ENCODE measurements at regions not wholly inside any gene's neighbourhood (a gene's known extent, or its start where the extent isn't known, plus 50 kb on each side); places are given as distances from the start of the nearest gene placed in this dataset.

DNA sequence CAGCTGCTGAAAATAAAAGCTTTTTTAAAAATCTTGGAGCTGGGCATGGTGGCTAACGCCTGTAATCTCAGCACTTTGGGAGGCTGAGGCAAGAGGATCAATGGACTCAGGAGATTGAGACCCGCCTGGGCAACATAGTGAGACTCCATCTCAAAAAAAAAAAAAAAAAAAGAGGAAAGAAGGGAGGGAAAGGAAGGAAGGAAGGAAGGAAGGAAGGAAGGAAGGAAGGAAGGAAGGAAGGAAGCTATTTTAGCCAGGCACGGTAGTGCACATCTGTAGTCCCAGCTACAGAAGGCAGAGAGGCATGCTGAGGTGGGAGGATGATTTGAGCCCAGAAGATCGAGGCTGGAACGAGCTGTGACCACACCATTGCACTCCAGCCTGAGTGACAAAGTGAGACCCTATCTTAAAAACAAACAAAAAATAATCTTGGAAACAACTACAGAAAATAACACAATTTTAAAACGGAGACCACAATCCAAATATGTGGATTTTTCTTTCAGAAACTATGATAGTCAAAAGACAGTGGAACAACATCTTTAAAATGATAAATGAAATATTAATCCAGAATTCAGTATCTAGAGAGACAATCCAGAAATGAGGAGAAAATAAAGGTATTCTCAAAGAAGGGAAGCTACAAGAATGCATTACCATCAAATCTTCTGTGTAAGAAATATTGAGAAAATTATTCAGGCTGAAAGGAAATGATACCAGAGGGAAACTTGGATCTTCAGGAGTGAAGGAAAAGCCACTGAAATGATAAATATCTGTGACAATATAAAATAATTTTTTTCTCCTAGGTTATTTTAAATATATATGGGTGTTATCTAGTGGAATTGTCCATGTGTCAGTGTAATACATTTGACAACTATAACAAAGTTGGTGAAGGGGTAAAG lies 182.0 kb downstream of the GPX5 start:
- no peak for DNase-seq (ENCODE audit: low read depth in 2 of 2)

DNA sequence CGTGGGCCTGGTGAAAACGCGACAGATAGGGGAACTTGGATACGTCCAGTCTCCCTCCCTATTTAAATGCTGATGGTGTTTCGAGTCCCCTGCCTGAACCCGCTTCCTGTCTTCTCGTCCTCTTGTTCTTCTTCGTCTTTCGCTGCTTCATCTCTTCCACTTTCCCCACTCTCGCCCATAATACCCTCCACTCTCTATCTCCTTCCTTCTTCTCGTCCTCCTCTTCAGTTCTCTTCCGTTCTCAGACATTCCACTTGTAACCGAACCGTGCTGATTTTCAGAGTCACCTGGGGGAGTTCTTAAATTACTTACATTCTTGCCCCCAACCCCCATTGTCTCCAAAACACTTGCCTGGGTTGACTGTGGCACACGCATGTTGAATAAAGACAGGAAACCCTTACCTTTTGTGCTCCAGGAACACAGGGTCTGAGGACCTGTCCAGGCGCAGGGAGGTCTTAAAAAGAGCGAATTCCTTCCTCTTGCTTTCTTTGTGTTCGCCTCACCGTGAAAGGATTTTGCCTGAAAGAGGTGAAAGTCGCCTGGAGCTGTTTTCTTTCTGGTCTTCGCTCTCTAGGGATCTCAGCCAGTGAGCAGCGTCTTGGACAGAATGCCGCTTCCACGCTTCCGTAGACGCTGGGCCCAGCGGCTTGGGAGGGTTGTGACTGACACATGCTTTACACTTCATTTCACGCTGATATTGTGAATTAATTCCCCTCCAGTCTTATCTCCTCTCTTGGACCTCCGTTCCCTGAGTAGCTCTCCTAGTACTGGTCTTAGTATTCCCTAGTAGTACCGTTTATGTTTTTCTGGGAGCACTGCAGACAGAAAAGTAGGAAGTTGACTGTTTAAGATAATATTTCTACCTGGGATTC lies 184.0 kb downstream of the GPX5 start:
- no peak for DNase-seq (ENCODE audit: low read depth in 2 of 2)

- DNase-seq (ENCODE audit: low read depth in 2 of 2): peak in 1 of 2 experiments; percentile 22
Observed at GRCh38 chr6:28710466-28711191, 184.9 kb downstream of the GPX5 start.

DNA sequence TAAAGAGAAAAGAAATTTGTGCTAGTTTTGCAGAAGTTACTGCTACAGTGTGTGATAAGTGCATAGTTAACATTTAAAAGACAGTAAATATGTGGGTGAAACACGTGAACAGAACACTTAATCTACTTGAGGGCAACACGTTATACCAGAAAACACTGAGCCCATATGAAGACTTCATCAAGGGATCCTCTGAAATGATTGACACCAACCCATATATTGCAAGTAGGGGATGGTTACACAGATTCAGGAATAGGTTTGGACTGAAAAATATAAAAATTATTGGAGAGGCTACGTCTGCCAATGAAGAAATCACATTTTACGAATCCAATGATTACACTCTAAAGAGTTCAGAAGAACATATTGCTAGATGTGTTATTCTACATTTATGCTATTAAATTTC lies 185.6 kb downstream of the GPX5 start:
- DNase-seq (ENCODE audit: low read depth in 2 of 2): no peak

DNA sequence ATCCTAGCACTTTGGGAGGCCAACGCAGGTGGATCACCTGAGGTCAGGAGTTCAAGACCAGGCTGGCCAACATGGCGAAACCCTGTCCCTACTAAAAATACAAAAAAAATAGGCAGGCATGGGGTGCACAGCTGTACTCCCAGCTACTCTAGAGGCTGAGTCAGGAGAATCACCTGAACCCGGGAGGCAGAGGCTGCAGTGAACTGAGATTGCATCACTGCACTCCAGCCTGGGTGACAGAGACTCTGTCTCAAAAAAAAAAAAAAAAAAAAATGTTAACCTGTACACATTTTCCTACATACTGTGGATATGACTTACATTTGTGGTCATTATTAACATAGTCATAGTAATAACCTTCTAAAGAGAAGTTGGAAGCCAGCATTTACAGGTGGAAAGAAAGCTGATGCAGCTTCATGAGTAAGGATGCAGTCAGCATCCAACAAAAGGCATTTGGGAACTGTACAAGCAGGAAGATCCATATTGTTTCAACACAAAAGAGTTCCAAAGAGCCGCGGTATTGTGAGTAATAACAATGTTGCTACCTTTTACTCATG lies 186.2 kb downstream of the GPX5 start:
- no peak for DNase-seq (ENCODE audit: low read depth in 2 of 2)

GRCh38 chr6:28712982-28713381 lies 187.3 kb downstream of the GPX5 start:
- no peak for DNase-seq (ENCODE audit: low read depth in 2 of 2)

GRCh38 chr6:28719275-28719940 lies 193.7 kb downstream of the GPX5 start:
- DNase-seq (ENCODE audit: low read depth in 2 of 2): no peak

- no peak for DNase-seq (ENCODE audit: low read depth in 2 of 2)
Observed at GRCh38 chr6:28720357-28721231, 194.9 kb downstream of the GPX5 start.

DNA sequence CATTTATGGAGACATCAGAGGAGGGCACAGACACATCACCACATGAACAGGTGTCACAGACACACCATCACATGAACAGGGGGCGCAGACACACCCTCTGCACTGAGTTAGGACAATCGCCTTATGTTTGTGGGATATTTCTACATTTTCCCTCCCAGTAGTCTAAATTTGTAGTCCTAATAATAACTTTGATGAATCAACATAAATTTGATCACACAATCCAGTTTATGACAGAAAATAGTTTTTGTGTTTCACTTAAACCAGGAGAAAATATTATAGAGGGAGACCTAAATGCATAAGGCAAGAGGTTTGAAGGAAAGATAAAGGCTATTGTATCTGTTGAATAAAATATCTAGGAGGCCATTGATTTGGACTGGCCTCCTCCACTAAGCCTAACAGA lies 195.7 kb downstream of the GPX5 start:
- no peak for DNase-seq (ENCODE audit: low read depth in 2 of 2)

DNA sequence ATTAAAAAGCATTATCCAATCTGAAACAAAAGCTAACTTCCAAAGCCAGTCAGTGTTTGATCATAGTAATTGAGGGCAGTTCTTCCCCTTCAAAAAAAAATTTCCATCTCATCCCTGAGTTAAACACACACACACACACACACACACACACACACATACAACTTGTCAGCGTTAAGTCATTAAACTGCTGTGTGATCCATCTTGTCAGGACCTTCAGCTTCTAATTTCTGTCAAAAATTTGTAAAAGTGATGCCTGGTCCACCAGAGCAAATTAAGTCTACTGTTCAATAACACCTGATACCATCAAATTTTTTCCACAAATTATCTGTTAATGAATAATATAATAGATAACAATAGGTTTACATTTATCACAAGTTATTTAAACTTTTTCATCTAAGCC lies 198.7 kb downstream of the GPX5 start:
- no peak for DNase-seq (ENCODE audit: low read depth in 2 of 2)

GRCh38 chr6:28725274-28725809 lies 198.4 kb downstream of the TRIM27 start:
- no peak for DNase-seq (ENCODE audit: low read depth in 2 of 2)

DNA sequence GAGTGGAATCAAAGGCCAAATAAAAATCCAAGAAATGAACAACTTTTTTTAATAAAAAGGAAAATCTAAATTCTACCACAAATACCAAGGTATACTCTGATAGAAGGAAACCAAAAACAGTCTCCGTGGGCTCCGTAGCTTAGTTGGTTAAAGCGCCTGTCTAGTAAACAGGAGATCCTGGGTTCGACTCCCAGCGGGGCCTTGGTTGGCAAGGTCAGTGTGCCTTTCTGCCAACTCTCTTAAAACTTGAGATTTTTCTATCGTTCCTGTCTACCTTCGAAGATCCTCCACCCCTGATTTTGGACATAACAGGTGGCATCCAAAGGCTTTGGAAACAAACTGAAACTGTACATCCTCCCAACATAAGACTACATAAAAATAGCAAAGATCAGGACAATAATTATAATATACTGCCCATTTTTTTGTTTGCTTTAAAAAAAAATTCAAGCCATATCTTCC lies 197.9 kb downstream of the TRIM27 start:
- DNase-seq (ENCODE audit: low read depth in 2 of 2): no peak

DNA sequence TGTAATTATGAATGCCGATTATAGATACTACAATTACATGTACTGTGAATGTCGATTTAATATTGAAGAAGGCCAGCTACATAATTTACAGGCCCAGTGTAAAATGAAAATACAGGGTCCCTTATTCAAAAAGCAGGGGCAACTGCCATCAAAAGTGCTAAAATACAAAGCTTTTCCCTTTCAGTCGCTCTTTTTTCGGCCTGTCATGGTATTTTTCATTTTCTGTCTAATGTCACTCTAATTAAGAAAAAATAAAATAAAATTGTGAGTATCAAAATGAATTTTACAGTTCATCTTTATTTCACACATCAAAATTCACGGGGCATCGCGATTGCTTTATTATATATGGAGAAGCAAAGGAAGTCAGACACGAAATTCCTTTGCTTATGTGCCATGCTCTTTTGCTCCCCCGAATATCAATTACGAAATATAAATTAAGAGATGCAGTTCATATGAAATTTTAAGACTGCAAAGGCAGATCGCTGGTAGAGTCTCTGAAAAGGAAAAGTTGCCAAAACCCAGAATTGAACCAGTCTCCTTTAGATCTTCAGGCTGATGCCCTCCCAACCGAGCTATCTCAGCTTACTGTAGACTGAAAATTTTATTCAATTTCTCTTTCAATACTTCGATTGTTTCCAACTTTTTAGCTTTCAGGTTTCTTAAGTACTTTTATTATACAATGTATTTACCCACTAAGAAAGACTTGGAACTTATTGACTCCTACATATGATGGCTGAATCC lies 197.0 kb downstream of the TRIM27 start:
- DNase-seq (ENCODE audit: low read depth in 2 of 2): no peak

DNA sequence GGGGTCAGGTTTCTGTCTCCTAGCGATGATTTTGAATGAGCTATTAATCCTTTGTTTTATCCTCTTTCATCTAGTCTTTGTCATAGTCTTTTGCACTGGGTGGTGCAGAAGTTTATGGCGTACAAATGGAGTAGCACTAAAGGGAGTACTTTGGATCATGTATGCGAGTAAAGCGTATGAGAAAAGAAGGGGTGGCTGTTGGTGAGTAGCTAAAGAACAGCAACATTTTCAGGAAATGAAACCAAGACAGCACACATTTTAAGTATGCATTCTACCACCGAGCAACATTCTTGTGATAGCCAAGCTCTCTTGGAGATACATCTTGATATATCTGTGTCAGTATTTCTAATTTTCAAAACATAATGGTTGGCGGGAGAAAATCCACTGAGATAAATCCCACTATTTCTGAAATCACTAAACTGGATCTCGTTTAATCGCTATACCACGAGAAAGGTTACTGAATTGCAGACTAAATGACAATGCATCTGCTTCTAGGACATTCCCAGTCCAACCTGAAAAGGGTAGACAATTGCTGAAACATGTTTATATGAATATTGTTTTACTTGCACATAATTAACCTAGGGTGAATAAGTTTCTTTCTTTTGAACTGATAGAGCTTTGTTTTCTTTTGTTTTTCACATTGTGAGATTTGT lies 196.1 kb downstream of the TRIM27 start:
- DNase-seq (ENCODE audit: low read depth in 2 of 2): no peak

DNA sequence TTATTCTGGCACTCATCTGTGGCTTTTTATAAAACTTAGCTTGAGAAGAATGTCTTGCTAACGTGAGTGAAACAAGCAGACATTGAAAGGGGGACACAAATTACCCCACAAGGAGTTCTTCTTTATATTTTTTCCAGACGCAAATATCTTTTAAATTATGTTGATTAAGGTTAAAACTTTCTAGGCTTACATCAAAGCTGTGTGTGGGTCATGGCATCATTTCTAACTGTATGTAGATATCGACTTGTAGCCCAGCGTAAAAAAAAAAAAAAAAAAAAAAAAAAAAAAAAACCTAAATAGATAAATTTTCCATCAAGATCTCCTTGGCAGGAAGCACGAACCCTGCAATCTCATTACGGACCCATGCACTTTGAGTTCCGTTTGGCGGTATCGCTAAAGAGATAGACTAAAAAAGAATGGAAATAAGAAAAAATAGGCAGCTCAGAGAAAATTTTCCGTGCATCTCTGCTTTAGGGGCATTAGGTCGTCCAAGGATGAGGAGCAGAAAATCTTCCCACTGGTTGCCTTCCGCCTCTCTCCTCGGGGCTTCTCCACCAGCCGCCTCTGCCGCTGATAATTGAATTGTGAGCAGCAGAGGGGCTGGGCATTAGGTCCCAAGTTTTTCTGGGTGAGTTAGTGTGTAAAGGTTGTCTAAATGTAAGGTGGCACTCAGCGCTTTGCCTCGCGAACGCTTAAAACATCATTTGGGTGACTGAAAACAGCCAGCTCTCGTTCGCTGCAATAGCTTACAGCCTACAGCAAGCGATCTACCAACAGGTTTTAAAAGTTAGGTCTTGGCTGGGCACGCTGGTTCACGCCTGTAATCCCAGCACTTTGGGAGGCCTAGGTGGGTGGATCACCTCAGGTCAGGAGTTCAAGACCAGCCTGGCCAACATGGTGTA lies 194.0 kb downstream of the TRIM27 start:
- DNase-seq (ENCODE audit: low read depth in 2 of 2): no peak

DNA sequence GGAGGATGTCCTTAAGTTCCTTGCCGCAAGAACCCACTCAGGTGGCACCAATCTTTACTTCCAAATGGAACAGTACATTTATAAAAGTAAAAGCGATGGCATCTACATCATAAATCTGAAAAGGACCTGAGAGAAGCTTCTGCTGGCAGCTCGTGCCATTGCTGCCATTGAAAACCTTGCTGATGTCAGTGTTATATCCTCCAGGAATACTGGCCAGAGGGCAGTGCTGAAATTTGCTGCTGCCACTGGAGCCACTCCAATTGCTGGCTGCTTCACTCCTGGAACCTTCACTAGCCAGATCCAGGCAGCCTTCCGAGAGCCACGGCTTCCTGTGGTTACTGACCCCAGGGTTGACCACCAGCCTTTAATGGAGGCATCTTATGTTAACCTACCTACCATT lies 191.7 kb downstream of the TRIM27 start:
- DNase-seq (ENCODE audit: low read depth in 2 of 2): no peak

DNA sequence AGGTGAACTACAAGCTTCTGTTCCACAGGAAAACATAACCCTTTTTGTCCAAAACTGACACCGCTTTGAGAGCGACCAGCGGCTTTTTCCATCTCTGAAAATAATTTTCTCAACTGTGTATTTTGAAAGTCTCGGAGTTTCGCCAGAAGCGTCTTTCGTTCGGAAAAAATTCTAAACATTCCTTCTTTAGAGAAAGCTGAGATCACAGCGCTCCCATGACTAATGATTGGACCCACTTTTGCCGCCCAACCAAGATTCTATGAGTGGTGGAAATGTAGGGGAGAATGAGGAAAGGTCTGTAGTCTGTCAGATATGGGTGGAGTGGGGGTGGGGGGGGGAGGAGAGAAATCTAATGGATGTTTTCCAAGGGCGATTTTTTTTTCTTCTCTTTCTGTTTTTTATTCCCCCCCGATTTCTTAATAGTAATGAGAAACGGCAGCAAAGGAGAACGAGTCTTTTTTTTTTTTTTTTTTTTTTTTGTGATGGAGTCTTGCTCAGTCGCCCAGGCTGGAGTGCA lies 189.3 kb downstream of the TRIM27 start:
- no peak for DNase-seq (ENCODE audit: low read depth in 2 of 2)

Data from fibroblast of skin of left biceps (primary cell).